Hippocampal formation (tissue), 2 donors: ENCODE measurements at regions not wholly inside any gene's neighbourhood (a gene's known extent, or its start where the extent isn't known, plus 50 kb on each side); places are given as distances from the start of the nearest gene placed in this dataset.
"Not testable (repeated sequence)": the region's sequence is repeated elsewhere in the genome, so short reads cannot be mapped to it uniquely, and the experiment has no call there.

ENCODE experiments used
- DNase-seq, 2 donors: peaks; one replicate each; lab custom pipeline; 2025; lab: John Stamatoyannopoulos, UW

GRCh38 chr7:41578700-41579099 is 124.2 kb downstream of the INHBA start:
- DNase-seq: no peak

- DNase-seq: no peak
Observed at GRCh38 chr7:41576166-41576565, 126.7 kb downstream of the INHBA start.

- no peak for DNase-seq
Observed at GRCh38 chr7:41574377-41574776, 128.5 kb downstream of the INHBA start.

GRCh38 chr7:41573862-41574261 is 129.0 kb downstream of the INHBA start:
- no peak for DNase-seq

- no peak for DNase-seq
Observed at GRCh38 chr7:41573443-41573842, 129.4 kb downstream of the INHBA start.

- DNase-seq: no peak
Observed at GRCh38 chr7:41573015-41573414, 129.9 kb downstream of the INHBA start.

GRCh38 chr7:41571573-41571972 is 131.3 kb downstream of the INHBA start:
- DNase-seq: no peak

- no peak for DNase-seq
Observed at GRCh38 chr7:41570766-41571165, 132.1 kb downstream of the INHBA start.

GRCh38 chr7:41568135-41568534 is 134.8 kb downstream of the INHBA start:
- DNase-seq: no peak

GRCh38 chr7:41567731-41568114 is 135.2 kb downstream of the INHBA start:
- DNase-seq: no peak

- DNase-seq: no peak
Observed at GRCh38 chr7:41567031-41567730, 135.7 kb downstream of the INHBA start.

GRCh38 chr7:41566581-41566980 is 136.3 kb downstream of the INHBA start:
- DNase-seq: no peak

GRCh38 chr7:41565655-41566054 is 137.2 kb downstream of the INHBA start:
- no peak for DNase-seq

GRCh38 chr7:41559426-41559825 is 143.5 kb downstream of the INHBA start:
- no peak for DNase-seq

- DNase-seq: no peak
Observed at GRCh38 chr7:41554481-41554880, 148.4 kb downstream of the INHBA start.

- not testable (repeated sequence) for DNase-seq
Observed at GRCh38 chr7:41550046-41550445, 152.8 kb downstream of the INHBA start.

GRCh38 chr7:41544241-41544640 is 158.6 kb downstream of the INHBA start:
- DNase-seq: no peak

GRCh38 chr7:41540601-41541000 is 162.3 kb downstream of the INHBA start:
- DNase-seq: no peak

- no peak for DNase-seq
Observed at GRCh38 chr7:41538810-41539724, 163.8 kb downstream of the INHBA start.

- no peak for DNase-seq
Observed at GRCh38 chr7:41536873-41537665, 165.8 kb downstream of the INHBA start.

- no peak for DNase-seq
Observed at GRCh38 chr7:41536122-41536872, 166.6 kb downstream of the INHBA start.

- no peak for DNase-seq
Observed at GRCh38 chr7:41529831-41530230, 173.1 kb downstream of the INHBA start.
